ENCODE measurements at regions not wholly inside any gene's neighbourhood (a gene's known extent, or its start where the extent isn't known, plus 50 kb on each side); places are given as distances from the start of the nearest gene placed in this dataset.

- H3K27ac ChIP-seq, result no peak overlapping the region
- H3K4me1 ChIP-seq, result no peaks in the 10 kb centered on the region
- H3K4me3 ChIP-seq, result no peak overlapping the region
- no peaks in the 10 kb centered on the region for H3K9me3 ChIP-seq
- no peaks in the 10 kb centered on the region for H3K27me3 ChIP-seq
- ATAC-seq (no peak), DNase-seq (no peak)
- no peaks in the 10 kb centered on the region for H3K36me3 ChIP-seq
- intact Hi-C loops (cut with DNase I), result no loop called here
- no peak for TF ChIP-seq CTCF (IDR thresholded peaks at IDR 0.05)
Measured at GRCh38 chr12:45590646-45591045, 138.9 kb upstream of the ARID2 start.

GRCh38 chr12:45591635-45592034 lies 137.9 kb upstream of the ARID2 start:
- Histone ChIP-seq H3K36me3 (no peaks in the 10 kb centered on the region), H3K9me3 (no peaks in the 10 kb centered on the region), H3K4me1 (no peaks in the 10 kb centered on the region), H3K27ac (no peak overlapping the region), H3K4me3 (no peak overlapping the region), H3K27me3 (no peaks in the 10 kb centered on the region)
- no peak for TF ChIP-seq CTCF (IDR thresholded peaks at IDR 0.05)
- DNase-seq, result peak in 1 of 4 donors; percentile 45
- no peak for ATAC-seq
- intact Hi-C loops (cut with DNase I), result no loop called here

GRCh38 chr12:45596366-45596765 lies 133.1 kb upstream of the ARID2 start:
- Histone ChIP-seq H3K36me3 (no peaks in the 10 kb centered on the region), H3K4me3 (no peak overlapping the region), H3K27me3 (no peaks in the 10 kb centered on the region), H3K4me1 (no peaks in the 10 kb centered on the region), H3K9me3 (no peaks in the 10 kb centered on the region), H3K27ac (no peak overlapping the region)
- ATAC-seq, result no peak
- no peak for TF ChIP-seq CTCF (IDR thresholded peaks at IDR 0.05)
- intact Hi-C loops (cut with DNase I), result no loop called here
- no peak for DNase-seq

- H3K9me3 ChIP-seq, result no peaks in the 10 kb centered on the region
- H3K4me3 ChIP-seq, result no peak overlapping the region
- no peaks in the 10 kb centered on the region for H3K27me3 ChIP-seq
- TF ChIP-seq CTCF (IDR thresholded peaks at IDR 0.05), result no peak
- intact Hi-C loops (cut with DNase I), result no loop called here
- DNase-seq, result no peak
- no peak for ATAC-seq
- no peak overlapping the region for H3K27ac ChIP-seq
- no peaks in the 10 kb centered on the region for H3K4me1 ChIP-seq
- no peaks in the 10 kb centered on the region for H3K36me3 ChIP-seq
Measured at GRCh38 chr12:45598336-45598735, 131.2 kb upstream of the ARID2 start.

- H3K9me3 ChIP-seq, result no peaks in the 10 kb centered on the region
- H3K4me1 ChIP-seq, result no peaks in the 10 kb centered on the region
- no peak overlapping the region for H3K4me3 ChIP-seq
- H3K36me3 ChIP-seq, result no peaks in the 10 kb centered on the region
- intact Hi-C loops (cut with DNase I), result no loop called here
- no peak for DNase-seq
- TF ChIP-seq CTCF (IDR thresholded peaks at IDR 0.05), result no peak
- no peaks in the 10 kb centered on the region for H3K27me3 ChIP-seq
- H3K27ac ChIP-seq, result no peak overlapping the region
- ATAC-seq, result no peak
Measured at GRCh38 chr12:45598761-45599160, 130.7 kb upstream of the ARID2 start.
